A549 (cell line): ENCODE measurements at regions not wholly inside any gene's neighbourhood (a gene's known extent, or its start where the extent isn't known, plus 50 kb on each side); places are given as distances from the start of the nearest gene placed in this dataset.
"Not testable (repeated sequence)": the region's sequence is repeated elsewhere in the genome, so short reads cannot be mapped to it uniquely, and the experiment has no call there.

Source experiments
- MAFK ChIP-seq: fragments of 450-650 bp; IDR thresholded peaks from 2 replicates; pipeline ENCODE4 v1.6.1; 2014; ENCODE audit not compliant: partially characterized antibody
- TF ChIP-seq, protein P1 (sequence below): fragments of >200 bp; sonication (Bioruptor Twin); formaldehyde crosslinking; IDR thresholded peaks from 3 replicates; pipeline ENCODE4 v1.5.1; 2016

DNA sequence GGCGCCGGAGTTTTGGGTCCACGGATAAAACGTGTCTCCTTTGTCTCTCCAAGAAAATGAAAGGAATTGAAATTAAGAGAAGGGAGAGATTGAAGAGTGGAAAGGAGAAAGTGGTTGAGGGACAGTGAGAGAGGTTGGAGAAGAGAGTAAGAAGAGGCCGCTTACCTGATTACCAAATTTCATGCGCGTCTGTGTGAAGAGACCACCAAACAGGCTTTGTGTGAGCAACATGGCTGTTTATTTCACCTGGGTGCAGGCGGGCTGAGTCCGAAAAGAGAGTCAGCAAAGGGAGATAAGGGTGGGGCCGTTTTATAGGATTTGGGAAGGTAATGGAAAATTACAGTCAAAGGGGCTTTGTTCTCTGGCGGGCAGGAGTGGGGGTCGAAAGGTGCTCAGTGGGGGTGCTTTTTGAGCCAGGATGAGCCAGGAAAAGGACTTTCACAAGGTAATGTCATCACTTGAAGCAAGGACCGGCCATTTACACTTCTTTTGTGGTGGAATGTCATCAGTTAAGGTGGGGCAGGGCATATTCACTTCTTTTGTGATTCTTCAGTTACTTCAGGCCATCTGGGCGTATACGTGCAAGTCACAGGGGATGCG lies 113.0 kb upstream of the CDH11 start:
- TF ChIP-seq MAFK, result not testable (repeated sequence)
- TF ChIP-seq, protein P1, sequence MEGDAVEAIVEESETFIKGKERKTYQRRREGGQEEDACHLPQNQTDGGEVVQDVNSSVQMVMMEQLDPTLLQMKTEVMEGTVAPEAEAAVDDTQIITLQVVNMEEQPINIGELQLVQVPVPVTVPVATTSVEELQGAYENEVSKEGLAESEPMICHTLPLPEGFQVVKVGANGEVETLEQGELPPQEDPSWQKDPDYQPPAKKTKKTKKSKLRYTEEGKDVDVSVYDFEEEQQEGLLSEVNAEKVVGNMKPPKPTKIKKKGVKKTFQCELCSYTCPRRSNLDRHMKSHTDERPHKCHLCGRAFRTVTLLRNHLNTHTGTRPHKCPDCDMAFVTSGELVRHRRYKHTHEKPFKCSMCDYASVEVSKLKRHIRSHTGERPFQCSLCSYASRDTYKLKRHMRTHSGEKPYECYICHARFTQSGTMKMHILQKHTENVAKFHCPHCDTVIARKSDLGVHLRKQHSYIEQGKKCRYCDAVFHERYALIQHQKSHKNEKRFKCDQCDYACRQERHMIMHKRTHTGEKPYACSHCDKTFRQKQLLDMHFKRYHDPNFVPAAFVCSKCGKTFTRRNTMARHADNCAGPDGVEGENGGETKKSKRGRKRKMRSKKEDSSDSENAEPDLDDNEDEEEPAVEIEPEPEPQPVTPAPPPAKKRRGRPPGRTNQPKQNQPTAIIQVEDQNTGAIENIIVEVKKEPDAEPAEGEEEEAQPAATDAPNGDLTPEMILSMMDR, result not testable (repeated sequence)
